ENCODE measurements at regions not wholly inside any gene's neighbourhood (a gene's known extent, or its start where the extent isn't known, plus 50 kb on each side); places are given as distances from the start of the nearest gene placed in this dataset.

GRCh38 chr2:129929321-129930290 lies 49.9 kb upstream of the RAB6C start:
- peak; percentile 17 for DNase-seq (ENCODE audit: low read depth)
- H3K4me3 ChIP-seq (ENCODE audit: control insufficient read depth, low read depth, low read length) = no peak overlapping the region
- TF ChIP-seq CTCF (IDR thresholded peaks at IDR 0.05; ENCODE audit: control insufficient read depth, insufficient read depth, low read depth, low read length, missing control alignments) = no peak
